ENCODE measurements at regions not wholly inside any gene's neighbourhood (a gene's known extent, or its start where the extent isn't known, plus 50 kb on each side); places are given as distances from the start of the nearest gene placed in this dataset.

GRCh38 chr16:49054606-49055005 lies 227.0 kb downstream of the CBLN1 start:
- TF ChIP-seq POLR2A (IDR thresholded peaks at IDR 0.05), result no peak
- no peak for TF ChIP-seq CTCF (IDR thresholded peaks at IDR 0.05)
- TF ChIP-seq EP300 (IDR thresholded peaks at IDR 0.05), result no peak
- no peak for TF ChIP-seq POLR2AphosphoS5 (IDR thresholded peaks at IDR 0.05)

All from suprapubic skin (tissue), 4 donors.